ENCODE measurements at regions not wholly inside any gene's neighbourhood (a gene's known extent, or its start where the extent isn't known, plus 50 kb on each side); places are given as distances from the start of the nearest gene placed in this dataset.

- Histone ChIP-seq H3K4me3 (ENCODE audit: control extremely low read depth in 1 of 5, extremely low read depth in 1 of 5, insufficient read depth in 1 of 5, low read depth in 2 of 5, low read length in 4 of 5) (no peak overlapping the region), H2AFZ (ENCODE audit: insufficient read depth, low read depth, low read length, poor library complexity, severe bottlenecking) (no peak overlapping the region), H3K79me2 (ENCODE audit: control insufficient read depth, insufficient read depth, low read length) (no peaks in the 10 kb centered on the region), H3K4me1 (ENCODE audit: control insufficient read depth in 2 of 2, insufficient read depth in 2 of 2, low read length in 2 of 2) (no peaks in the 10 kb centered on the region), H3K27ac (ENCODE audit: low read length in 2 of 2) (no peak overlapping the region), H4K20me1 (ENCODE audit: control insufficient read depth, insufficient read depth, low read length, poor library complexity, severe bottlenecking) (no peaks in the 10 kb centered on the region), H3K9me3 (ENCODE audit: control extremely low read depth in 1 of 3, control insufficient read depth in 2 of 3, insufficient read depth in 1 of 3, low read length in 2 of 3) (no peaks in the 10 kb centered on the region), H3K36me3 (replicated peaks in 1 of 2; ENCODE audit: control extremely low read depth in 1 of 2, control insufficient read depth in 1 of 2, extremely low read depth in 1 of 2, insufficient read depth in 2 of 2, low read length in 1 of 2) (no peaks in the 10 kb centered on the region), H3K4me2 (replicated peaks; ENCODE audit: low read depth, low read length, poor library complexity, severe bottlenecking) (no peak overlapping the region), H3K27me3 (replicated peaks in 1 of 4; ENCODE audit: control extremely low read depth in 1 of 4, control insufficient read depth in 3 of 4, insufficient read depth in 4 of 4, low read length in 3 of 4) (no peaks in the 10 kb centered on the region), H3K9ac (ENCODE audit: low read length) (no peak overlapping the region)
- intact Hi-C loops (cut with micrococcal nuclease) = no loop called here
- WGBS (ENCODE audit: insufficient coverage) = 83% methylated on average over 2 of the region's 4 CpGs
- POLR2A ChIA-PET = no interaction called here
- CTCF ChIA-PET = no interaction called here
- H3K27me3 Mint-ChIP-seq = no peaks in the 10 kb centered on the region
- DNase-seq (no peak), ATAC-seq (ENCODE audit: low read depth) (no peak)
- no peak for TF ChIP-seq EZH2 (IDR thresholded peaks at IDR 0.05; ENCODE audit: borderline replicate concordance, insufficient read depth, low read depth, low read length, poor library complexity, severe bottlenecking)
- TF ChIP-seq CTCF (IDR thresholded peaks at IDR 0.05) = no peak
- no peak overlapping the region for H3K27ac Mint-ChIP-seq
- no peak overlapping the region for H3K4me3 Mint-ChIP-seq
- no peaks in the 10 kb centered on the region for H3K4me1 Mint-ChIP-seq
- peaks cover under 1% of the 10 kb centered on the region for H3K9me3 Mint-ChIP-seq (ENCODE audit: insufficient read depth)
Observed at GRCh38 chr12:125797421-125798175, 732.4 kb downstream of the AACS start.

DNA sequence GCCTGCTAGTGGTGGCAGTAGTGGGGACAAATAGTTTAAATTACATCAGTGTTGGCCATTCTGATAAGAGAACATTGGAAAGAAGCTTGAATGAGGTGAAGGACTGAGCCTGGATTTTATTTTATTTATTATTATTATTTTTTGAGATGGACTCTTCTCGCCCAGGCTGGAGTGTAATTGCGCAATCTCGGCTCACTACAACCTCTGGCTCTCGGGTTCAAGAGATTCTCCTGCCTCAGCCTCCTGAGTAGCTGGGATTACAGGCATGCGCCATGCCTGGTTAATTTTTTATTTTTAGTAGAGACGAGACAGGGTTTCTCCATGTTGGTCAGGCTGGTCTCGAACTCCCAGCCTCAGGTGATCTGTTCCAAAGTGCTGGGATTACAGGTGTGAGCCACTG, 739.4 kb downstream of the AACS start:
- Histone ChIP-seq H3K27me3 (replicated peaks in 1 of 4; ENCODE audit: control extremely low read depth in 1 of 4, control insufficient read depth in 3 of 4, insufficient read depth in 4 of 4, low read length in 3 of 4) (no peaks in the 10 kb centered on the region), H3K9ac (ENCODE audit: low read length) (no peak overlapping the region), H3K27ac (ENCODE audit: low read length in 2 of 2) (no peak overlapping the region), H3K79me2 (ENCODE audit: control insufficient read depth, insufficient read depth, low read length) (no peaks in the 10 kb centered on the region), H2AFZ (ENCODE audit: insufficient read depth, low read depth, low read length, poor library complexity, severe bottlenecking) (no peak overlapping the region), H4K20me1 (ENCODE audit: control insufficient read depth, insufficient read depth, low read length, poor library complexity, severe bottlenecking) (no peaks in the 10 kb centered on the region), H3K4me1 (ENCODE audit: control insufficient read depth in 2 of 2, insufficient read depth in 2 of 2, low read length in 2 of 2) (no peaks in the 10 kb centered on the region), H3K4me3 (ENCODE audit: control extremely low read depth in 1 of 5, extremely low read depth in 1 of 5, insufficient read depth in 1 of 5, low read depth in 2 of 5, low read length in 4 of 5) (no peak overlapping the region), H3K4me2 (replicated peaks; ENCODE audit: low read depth, low read length, poor library complexity, severe bottlenecking) (no peak overlapping the region), H3K36me3 (replicated peaks in 1 of 2; ENCODE audit: control extremely low read depth in 1 of 2, control insufficient read depth in 1 of 2, extremely low read depth in 1 of 2, insufficient read depth in 2 of 2, low read length in 1 of 2) (no peaks in the 10 kb centered on the region), H3K9me3 (ENCODE audit: control extremely low read depth in 1 of 3, control insufficient read depth in 2 of 3, insufficient read depth in 1 of 3, low read length in 2 of 3) (peaks cover 0 to 8% (median 0%) of the 10 kb centered on the region in 3 donors)
- Mint-ChIP-seq H3K9me3 (ENCODE audit: insufficient read depth) (peaks cover 3% of the 10 kb centered on the region), H3K27ac (no peak overlapping the region), H3K4me1 (no peaks in the 10 kb centered on the region), H3K27me3 (no peaks in the 10 kb centered on the region), H3K4me3 (no peak overlapping the region)
- CTCF ChIA-PET = no interaction called here
- intact Hi-C loops (cut with micrococcal nuclease) = no loop called here
- DNase-seq = no peak
- ATAC-seq (ENCODE audit: low read depth) = no peak
- WGBS (ENCODE audit: insufficient coverage) = 91% methylated on average over 7 of the region's 7 CpGs
- POLR2A ChIA-PET = no interaction called here
- no peak for TF ChIP-seq EZH2 (IDR thresholded peaks at IDR 0.05; ENCODE audit: borderline replicate concordance, insufficient read depth, low read depth, low read length, poor library complexity, severe bottlenecking)
- TF ChIP-seq CTCF (IDR thresholded peaks at IDR 0.05) = no peak

Measured in B cell (primary cell).